Medulla oblongata (tissue), 1 donor: ENCODE measurements at regions not wholly inside any gene's neighbourhood (a gene's known extent, or its start where the extent isn't known, plus 50 kb on each side); places are given as distances from the start of the nearest gene placed in this dataset.

Source experiments
- DNase-seq: peaks from one replicate; pipeline ENCODE4 v3.0.0-alpha.2; 2015; ENCODE audit errors: extremely low spot score

DNA sequence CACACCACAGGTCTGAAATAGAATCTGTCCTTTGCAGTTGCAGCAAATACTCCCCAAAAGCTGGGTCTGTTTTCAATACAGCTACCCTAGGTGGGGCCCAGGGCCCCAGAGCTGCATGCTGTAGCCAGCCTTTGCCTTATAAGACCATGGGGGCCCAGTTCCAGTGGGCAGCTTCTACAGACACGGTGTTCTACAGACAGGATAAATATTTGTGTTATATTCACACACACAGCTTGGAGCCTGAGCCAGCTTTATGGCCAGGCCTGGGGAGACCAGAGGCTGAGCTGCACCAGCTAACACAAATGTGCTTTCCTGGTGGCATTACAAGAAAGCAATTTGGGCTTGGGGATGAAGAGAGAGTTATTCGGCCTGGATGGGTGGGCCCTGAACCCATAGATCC lies 151.8 kb upstream of the NCAM1 start:
- no peak for DNase-seq

DNA sequence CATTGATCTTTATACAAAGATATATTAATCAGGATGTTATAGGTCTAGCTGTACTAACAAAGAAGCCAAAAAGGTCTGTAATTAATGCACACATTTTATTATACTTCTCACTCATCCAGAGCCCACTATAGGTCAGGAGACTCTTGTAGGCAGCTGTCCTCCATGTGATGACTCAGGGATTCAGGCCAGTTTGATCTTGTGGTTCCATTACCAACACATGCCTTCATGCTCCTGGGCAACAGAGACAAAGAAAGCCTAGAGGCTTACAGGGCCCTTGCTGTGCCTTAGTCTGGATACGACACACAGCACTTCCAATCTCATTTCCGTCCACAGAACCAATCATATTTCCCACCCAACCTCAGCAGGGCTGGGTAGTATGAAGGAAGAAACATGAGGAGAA lies 150.3 kb upstream of the NCAM1 start:
- no peak for DNase-seq

DNA sequence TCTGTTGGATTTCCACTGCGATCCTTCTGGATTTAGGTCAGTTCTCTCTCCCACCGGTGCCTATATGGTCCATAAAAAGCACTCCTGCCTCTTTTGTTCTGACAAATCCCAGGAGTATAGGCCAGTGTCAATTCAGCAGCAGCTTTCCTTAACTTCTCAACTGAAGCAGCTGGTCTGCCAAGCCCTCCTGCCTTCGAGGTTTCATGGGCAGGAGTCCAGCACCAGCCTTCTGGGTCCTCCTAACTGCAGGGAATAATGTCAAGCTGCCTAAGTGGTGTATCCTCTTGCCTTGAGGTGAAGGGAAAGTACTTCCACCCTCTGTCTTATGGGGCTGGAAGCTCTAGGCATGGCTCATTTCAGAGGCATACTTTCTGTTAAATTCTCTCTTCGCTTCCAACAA lies 149.4 kb upstream of the NCAM1 start:
- no peak for DNase-seq

DNA sequence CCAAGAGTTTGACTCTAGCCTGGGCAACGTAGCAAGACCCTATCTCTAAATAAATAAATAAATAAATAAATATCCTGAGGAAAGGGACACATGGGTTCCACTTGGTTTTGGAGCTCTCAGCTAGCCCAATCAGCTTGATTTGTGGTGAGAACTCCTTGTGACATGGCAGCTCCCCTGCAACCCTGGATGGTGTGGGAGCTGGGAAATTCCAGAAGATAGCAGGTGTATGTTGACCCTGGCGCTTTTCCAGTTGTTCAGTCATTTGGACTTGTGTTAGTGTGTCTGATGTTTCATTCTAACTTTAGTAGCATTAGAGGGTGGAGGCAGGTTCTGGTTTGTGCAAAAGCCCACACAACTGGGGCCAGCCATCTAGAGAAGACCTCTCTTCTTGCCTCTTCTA lies 148.5 kb upstream of the NCAM1 start:
- no peak for DNase-seq

DNA sequence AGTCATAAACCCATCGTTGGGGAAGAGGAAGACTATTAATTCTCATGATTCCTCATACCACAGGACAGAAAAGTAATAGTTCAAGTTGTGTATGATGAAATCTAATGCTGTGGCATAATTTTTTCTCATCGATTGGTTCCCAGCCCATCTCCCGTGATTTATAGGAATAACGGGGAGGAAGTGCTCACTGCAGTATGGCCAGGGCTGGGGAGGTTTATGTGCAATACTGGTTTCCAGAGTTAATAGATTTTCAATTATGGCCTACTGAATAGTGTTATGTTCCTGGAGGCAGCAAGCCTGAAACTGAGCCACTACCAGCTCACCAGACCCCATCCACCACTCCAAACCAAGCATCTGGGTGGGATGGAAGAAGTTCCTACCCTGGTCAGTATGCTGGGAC lies 147.1 kb upstream of the NCAM1 start:
- DNase-seq = no peak

DNA sequence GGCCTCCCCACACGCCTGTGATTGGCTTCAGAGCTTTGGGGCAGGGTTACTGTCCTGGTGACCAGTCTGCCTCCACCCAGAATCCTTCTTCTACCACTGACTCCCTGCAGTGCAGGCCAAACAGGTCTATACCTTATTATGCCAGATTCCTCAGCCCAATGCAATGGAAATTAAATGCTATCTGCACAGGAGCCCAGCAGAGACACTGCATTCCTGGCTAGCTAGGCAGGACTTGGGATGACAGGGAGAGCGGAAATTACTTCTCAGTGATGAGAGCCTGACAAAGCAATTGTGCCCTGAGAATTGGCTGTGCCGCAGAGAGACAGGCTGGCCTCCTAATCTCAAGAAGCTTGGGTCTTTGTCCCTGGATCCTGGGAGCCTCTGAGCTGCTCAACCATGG lies 143.8 kb upstream of the NCAM1 start:
- DNase-seq = no peak

DNA sequence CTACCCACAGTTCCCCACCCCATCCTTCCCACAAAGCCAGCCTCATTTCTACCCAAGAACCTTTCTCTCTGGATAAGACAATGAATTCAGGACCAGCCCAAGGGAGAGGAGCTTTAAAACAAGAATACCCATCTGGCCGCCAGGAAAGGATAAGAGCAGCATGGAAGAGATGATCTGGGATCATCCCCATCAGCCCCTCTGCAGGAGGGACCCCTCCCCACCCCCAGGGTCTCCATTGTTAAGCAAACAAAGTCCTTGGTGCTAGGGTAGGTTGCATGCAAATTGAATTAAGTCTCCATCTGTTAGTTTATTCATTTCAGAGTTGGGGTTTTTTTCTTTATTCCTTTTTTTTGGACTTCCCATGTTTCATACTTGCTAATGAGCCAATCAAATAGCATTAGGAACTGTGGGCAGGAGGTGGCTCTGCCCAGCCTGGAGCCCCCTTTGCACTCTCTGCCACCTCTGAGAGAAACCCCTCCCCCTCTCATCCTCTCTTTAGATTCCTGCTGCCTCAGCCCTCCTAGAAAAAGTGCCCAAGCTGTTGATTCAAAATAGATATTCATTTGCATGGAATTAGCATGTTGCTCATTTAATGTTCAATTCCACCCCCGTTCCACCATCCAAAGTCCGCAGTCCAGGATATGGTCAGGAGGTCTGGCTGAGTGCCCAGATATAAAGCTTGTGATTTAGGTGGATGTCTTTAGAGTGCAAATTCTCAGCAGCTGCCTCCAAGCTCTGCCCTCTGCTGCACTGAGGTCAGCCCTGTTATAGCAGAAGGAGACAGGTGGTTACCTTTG lies 138.5 kb upstream of the NCAM1 start:
- DNase-seq = no peak

DNA sequence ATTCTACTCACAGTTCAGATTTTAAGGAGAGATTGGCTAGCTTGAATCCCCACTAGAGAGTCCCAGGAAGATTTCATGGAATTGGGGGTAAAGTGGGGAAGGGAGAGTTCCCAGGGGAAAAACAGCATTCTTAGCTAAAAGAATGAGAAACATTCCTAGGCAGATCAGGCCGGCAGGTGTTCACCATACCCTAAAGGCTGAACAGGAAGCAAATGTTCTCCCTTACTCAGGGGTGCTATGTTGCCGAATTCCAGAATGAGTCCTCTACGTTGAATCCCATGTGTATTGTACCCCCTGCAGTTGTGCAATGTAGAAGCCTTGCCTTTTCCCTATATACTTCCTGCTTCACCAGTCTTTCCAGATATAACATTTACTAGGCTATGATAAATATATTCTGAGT lies 135.2 kb upstream of the NCAM1 start:
- no peak for DNase-seq

DNA sequence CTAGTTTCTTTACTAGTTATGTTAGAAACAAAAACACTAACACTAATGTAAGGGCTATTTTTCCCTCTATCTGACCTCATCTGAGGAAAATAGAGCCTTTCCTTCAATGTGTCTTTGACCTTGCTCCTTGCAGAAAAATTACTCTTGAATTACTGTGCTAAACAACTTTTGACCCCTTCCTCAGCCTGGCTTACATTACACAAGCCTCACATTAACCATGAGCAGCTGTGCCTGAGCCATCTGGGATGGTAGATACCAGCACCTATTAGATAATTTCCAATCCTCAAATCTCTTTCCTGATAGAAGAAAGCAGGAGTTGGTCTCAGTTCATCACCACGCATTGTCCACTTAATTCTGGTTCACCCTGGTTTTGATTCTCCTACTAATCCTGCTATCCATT lies 134.4 kb upstream of the NCAM1 start:
- DNase-seq = no peak

DNA sequence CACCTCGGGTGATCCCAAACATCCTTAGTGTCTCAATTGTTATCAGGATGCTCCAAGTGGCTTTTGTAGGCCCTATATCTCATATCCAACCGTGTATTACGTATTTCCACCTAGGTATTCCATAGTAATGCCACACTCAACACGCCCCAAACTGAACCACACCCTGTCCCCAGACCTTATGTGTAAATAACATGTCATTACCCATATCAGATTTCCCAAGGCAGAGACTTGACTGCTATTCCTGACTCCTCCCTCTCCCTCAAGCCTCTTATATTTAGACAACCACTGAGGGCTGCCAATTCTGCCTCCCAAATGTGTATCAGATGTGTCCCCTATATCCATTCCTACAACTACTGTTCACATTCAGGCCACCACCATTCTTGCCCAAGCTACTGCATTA lies 132.8 kb upstream of the NCAM1 start:
- DNase-seq = no peak

DNA sequence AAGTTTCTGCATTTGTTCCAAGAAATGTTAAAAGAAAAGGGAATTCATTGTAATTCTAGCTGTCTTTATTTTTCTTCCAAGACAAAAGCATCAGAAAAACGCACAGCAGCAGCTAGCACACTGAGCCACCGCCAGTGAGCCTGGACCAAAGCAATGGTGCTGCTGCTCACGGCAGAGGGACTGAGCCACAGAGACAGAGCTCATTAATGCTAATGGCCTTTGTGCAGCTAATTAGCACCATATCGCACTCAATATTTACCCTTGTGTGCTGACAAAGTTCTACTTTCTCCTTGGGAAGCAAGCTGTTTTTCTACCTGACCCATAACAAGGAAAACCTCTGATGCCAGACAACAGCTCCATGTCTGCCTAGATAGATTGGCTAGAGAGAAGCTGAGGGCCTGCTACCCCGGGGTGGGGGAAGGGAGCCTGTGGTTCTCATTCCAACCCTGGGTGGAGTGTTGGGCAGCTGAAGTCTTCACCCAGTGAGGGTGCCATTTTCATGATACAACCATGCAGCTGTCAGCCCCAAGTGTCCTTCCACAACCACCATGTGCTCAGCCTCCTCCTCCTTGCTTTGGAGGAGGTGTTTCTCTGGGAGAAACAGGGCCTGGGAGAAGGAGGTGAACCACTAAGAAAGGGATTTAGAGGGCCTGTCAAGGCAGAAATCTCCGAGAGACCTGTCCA lies 131.1 kb upstream of the NCAM1 start:
- DNase-seq = no peak

DNA sequence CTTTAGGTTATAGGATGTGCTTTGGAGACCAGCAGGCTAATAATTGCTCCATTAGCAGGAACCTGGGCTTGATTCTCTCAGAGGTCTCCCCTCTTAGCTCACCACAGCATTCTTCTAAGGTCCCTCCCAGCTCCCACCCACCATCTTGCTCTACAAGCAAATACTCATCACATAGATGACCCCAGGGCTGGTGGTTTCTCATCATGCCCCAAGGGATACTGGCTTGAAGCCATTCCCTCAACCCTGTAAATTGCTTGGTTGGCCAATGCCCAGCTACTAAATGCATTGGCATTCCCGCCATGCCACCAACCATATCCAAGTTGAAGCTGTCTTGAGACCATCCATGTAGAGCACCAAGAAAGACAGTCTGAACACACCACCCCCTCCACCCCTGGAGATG lies 130.2 kb upstream of the NCAM1 start:
- no peak for DNase-seq

DNA sequence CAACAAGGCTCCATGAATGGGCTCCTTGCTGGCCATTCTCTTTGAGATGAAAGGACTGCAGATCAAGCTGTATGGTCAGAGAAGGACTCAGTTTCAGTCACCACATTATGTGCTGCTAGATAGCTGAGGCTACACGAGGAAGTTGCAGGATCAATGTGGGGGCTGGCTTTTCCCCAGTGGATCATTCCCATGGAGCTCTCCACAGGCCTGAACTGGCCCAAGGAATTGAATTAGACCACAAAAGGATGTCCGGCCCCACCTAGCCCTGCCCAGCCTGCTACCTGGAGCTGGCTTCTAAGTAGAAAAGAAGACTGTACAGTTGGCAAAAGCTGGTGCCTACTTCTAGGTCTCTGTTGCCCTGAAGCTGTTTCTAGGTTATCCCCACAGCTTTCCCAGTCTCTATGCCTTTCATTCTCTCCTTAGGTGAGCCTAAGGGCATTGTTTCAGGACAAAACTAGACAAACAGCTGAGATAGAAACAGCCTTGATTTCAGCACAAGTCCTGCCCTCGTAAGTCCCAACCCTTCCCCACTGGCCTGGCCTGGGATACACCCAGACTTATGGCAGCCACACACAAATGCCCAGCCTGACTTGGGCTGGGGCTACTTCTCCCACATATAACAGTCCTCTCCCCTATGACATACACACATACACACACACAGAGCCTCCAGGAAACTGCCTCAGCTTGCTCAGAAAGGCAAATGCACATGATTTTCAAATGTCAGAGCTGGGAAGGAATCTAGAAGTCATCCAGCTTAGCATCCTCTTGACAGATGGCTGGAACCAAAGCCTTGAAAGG lies 129.1 kb upstream of the NCAM1 start:
- DNase-seq = no peak

DNA sequence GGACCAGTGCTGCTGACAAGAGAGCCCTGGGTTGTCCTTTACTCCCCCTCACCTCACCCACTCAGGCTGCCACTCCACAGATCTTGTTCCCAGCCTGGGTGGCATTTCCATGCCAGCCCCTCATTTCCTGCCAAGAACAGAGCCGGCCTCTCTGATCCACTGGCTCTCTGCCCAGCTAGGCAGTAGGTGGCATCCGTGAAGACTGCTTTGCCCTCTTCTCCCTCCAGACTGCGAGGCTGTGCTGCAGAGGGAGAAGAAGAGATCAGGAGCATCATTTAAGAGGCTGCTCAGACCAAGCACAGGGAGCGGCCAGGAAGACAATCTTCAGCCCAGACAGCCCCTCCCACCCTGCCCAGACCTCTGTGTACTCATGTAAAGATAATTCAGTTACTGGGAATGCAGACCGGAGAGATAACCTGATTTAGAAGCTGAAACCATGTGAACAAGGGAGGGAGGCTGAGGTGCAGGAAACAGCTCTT lies 126.9 kb upstream of the NCAM1 start:
- DNase-seq = peak; percentile 88

DNA sequence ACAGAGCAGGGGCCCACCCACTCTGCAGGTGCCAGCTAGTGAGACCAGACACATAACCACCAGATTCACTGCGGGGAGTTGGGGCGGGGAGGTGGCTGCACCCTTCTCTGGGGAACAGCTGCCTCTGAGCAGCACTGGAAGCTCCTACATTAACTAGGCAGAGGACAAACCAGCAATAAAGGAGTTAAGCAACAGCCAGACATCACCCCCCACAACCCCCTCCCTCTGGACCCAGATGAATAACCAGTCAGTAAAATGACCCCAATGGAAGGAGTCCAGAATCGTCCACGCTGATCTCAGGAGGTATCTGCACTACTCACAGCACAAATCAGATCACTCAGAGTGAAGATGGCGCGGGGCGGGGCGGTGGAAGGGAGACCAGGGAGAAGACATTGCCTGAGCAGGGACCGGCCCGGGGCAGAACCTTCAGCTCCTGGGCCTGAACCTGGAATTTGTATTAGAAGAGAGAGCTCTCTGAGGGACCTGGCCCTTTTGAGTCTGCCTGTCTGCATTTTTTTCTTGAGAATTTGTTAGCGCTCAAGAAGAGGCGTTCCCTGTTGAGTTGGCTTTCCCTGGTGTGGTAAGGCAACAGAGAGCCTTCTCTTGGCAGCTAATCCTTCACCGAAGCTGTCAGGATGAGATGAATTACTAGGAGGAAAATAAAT lies 125.5 kb upstream of the NCAM1 start:
- no peak for DNase-seq

DNA sequence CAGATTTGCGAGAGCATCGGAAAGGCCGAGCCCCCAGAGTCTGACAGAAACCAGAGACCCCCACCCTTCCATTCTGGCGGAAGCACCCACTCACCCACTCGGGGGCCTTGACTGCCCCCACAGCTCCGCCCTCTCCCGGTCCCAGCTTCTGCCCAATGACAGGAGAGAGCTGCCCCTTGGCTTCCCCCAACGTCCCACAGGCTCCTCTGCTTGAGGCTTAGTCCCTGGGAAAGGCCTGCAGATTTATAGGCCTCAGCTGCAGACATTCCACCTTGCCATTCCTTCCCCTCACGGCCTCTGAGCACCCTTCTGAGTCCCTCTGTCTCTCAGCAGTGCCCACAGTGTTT lies 125.0 kb upstream of the NCAM1 start:
- no peak for DNase-seq

DNA sequence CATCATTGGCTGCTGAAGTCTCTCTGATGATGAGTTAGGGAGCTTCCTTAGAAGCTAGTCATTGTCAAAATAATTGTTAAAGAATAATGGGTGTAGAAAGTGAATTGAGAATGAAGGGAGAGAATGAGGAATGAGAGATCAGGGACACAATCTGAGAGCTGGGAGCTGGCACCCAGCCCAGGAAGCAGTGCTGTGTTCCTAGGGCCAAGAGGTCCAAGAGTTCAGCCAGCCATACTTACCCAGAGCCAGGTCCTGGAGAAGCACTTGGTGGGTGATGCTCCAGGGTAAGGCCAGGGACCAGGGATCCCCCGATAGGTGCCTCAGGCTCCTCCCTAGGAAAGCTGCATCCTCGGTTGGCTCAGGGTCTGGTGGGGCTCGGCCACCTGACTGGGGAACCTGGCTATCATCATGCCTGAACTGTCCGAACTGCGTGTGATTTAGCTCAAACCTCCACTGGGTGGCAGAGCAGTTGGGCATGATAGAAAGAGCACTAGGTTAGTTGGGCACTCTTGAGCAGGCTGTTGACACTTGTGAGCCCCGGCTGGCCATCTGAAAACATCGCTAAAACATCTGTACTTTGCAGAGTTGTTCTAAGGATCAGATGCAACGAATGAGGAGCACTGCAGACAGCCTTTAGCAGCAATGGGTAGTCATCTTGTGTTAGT lies 123.9 kb upstream of the NCAM1 start:
- peak; percentile 83 for DNase-seq

DNA sequence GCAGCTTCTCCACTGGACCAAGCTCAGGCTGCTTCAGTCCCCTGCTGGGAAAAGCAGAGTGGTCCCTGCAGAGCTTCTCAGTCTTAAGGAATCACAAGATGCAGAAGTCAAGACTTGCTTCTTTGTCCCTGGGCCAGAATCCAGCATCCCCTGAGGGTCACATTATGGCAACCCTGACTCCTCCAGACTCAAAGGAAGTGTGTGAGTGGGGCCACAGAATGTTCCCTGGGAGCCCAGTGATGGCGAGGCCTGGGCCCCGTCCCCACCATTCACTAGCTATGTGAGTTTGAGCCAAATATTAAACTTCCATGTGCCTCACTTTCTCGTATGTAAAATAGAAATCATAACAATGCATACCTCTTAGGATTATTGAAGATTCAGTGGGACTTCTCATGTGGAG lies 122.2 kb upstream of the NCAM1 start:
- no peak for DNase-seq

DNA sequence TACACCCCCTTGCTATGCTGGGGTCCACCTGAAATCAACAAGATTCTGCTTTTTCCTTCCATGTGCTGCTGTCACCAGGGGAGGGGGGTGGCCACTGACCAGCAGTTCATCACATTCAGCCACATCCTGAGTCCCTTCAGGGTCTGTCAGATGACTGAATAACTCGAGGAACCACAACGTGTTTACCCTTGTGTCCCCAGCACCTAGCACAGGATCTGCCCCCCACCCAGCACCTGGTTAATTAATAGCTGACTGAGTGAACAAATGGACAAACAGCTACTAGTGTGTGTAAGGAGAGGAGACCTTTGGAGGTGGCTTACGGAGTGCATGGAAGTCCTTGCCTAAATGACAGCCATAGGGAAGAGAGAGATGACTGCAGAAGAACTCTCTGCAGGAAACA lies 119.5 kb upstream of the NCAM1 start:
- DNase-seq = no peak

DNA sequence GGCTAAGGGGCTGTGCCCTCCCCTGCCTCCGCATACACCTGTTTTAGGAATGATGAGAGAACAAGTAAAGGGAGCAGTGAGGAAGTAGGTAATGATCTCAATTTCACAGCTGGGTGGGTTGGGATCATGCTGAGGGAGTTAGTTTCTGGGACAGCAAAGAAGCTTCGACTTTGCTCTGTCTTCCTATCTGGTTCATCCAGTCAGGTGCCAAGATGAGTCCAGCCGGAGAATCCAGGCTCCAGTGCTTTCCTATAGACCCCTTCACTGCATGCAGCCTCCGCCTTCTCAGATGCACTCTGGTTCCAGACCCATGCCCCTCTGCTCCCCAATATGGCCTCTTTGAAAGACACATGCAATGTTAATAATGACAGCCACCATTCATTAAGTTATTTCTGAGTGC lies 119.1 kb upstream of the NCAM1 start:
- no peak for DNase-seq

DNA sequence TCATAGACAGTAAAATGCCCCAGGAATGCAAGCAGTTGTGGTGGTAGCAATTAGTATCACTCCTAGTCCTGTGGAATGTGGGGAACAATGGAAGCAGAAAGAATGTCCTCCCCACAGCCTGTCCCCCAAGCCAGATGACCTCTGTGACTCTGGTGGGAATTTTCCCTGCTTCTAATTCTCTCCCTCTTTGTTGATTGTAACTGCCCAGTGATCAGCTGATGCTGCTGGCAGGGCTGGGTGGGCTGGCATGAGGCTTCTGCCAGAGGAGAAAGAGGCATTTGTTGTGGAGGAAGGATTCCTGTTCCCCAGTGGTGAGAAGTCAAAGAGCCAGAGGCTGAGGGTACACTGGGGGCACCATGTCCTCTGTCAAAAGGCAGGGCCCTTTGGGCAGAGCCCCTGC lies 116.7 kb upstream of the NCAM1 start:
- DNase-seq = peak; percentile 96

DNA sequence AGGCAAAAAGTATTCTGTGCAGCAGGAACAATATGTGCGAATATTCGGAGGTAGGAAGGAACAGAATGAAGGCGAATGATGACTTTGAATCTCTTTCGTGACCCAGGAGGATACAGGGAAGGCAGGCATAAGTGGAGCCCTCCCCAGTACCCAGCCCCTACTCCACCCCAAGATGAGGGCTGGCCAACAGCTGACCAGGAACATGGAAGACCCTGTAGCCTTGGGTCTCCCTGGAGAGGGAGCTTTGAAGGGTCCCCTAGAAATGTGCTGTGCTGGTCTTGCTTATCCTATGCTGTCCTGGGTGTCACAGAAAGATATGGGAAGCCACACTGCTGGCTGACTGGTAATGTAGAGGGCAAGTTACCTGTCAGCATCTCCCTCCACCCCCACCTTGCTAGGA lies 113.7 kb upstream of the NCAM1 start:
- DNase-seq = no peak
